ENCODE measurements at regions not wholly inside any gene's neighbourhood (a gene's known extent, or its start where the extent isn't known, plus 50 kb on each side); places are given as distances from the start of the nearest gene placed in this dataset.

- DNase-seq = no peak
These were observed 49.8 kb upstream of the RAP1B start for GRCh38 chr12:68560851-68561422.

All from NCI-H1694 treated with DMSO at 0.1 percent for 48 hours (cell line).